ENCODE measurements at regions not wholly inside any gene's neighbourhood (a gene's known extent, or its start where the extent isn't known, plus 50 kb on each side); places are given as distances from the start of the nearest gene placed in this dataset.

GRCh38 chr6:168968801-168969200 lies 284.8 kb downstream of the THBS2 start:
- no peak for DNase-seq (ENCODE audit: low spot score)

- peak; percentile 25 for DNase-seq (ENCODE audit: low spot score)
These were observed 285.4 kb downstream of the THBS2 start for GRCh38 chr6:168968228-168968627.

DNA sequence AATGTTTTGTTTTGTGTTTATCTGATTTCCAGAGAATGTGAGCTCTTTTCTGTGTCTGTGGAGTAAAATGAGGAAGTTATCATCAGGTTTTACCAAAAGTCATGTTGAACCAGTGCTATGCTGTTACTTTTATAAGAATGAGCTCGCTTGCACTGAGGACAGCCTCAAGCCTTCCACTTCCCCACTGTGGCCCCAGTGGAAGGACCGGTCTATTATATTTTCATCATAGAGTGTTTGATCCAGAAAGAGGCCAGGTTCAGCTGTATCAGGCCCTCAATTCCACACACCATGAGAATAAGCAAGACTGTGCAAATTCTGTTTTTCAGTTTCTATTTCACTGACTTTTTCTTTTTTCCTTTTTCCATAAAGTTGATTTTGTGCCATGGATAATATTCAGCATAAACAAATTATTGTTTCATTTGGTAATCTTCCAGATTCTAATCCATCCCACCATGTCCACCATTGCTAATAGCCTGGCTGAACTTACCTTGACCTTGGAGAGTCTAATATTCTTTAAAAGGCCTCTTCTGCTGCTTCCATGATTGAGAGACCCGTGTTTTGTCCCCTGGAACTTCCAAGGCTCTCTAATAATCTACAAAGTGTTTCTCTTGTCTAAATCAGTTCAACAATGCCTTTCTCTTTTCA lies 286.2 kb downstream of the THBS2 start:
- DNase-seq (ENCODE audit: low spot score), result no peak

DNA sequence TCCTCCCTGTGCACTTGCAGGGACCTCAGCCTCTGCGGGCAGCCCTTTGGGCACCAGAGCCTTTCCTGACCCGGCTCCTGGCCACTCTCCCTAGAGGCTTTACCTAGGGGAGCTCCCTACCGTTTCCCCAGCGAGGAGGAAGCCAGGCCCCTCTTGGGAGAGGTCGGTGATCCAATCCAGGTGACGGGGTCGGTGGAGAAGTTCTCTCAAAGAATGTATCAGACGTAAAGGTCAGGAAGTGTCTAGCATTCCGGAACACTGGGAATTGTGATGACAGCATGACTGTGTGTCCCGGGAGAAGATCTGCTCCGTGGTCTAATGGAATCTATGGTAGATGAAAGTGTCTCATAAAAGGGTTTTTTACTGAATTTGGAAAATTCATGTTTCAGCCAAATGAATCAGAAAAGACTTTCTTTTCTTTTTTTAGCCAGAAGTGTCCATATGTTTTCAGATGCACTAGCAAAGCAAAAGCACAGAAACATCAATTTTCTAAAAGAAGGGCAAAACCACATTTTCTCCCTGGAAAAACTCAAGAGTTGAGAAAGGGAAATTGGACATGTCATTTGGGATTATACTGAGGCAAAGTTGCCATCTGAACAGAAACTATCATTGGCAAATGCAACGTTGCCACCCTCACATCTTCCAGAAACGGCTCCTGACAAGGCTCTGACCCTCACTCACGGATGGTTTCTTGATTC lies 289.4 kb downstream of the THBS2 start:
- DNase-seq (ENCODE audit: low spot score), result no peak

- DNase-seq (ENCODE audit: low spot score), result no peak
These were observed 290.8 kb downstream of the THBS2 start for GRCh38 chr6:168962886-168963285.

DNA sequence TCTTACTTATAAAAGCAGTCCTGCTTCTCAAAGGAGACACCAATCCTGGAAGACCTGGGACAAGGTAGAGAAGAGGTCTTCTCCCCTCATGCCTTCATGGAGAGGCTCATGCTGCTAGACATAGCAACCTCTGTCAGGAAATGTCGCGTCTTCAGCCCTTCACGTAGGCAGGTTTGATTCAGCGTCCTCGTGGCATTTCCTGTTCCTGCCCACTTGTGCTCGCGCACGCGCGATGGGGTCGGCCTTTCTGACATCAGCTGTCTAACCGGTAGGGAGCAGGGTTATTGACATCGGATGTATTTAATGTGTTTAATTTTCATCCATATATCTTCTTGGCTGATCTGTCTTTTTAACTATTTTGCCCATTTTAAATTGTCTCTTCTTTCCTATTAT lies 292.4 kb downstream of the THBS2 start:
- DNase-seq (ENCODE audit: low spot score), result no peak

DNA sequence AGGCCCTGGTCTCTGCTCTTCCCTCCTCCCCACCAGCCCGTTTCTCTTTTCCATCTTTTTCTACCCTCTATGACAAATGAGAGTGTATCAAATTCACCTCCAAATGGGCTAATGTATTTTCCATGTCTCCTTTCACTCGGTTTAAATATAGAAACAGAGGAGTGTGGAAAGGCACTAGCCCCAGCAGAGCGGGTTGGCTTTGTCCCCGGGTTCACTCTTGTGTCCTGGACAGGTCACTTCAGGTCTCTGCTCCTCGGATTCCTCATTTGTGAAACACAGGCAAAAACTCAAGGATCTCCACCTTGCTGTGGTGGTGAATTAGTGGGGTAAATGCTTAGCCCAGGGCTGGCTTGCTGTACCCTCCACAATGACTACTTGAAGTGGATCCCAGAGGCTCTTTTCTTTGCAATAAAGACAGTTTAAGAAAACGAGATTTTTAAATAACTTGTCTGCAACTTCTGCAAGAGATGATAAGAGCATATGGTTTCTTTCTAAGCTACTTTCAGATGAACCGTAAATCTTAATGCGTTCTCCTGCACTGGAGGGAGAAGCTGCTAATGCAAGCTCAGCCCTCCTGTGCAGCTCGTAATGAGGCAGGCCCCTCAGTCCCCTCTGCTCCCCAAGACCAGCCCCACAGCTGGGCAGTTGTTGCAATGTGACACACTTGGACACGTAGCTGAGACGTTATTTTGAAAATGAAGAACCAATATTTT lies 292.9 kb downstream of the THBS2 start:
- no peak for DNase-seq (ENCODE audit: low spot score)

- DNase-seq (ENCODE audit: low spot score), result no peak
These were observed 293.9 kb downstream of the THBS2 start for GRCh38 chr6:168959696-168960095.

- peak; percentile 66 for DNase-seq (ENCODE audit: low spot score)
These were observed 296.5 kb downstream of the THBS2 start for GRCh38 chr6:168956884-168957730.

DNA sequence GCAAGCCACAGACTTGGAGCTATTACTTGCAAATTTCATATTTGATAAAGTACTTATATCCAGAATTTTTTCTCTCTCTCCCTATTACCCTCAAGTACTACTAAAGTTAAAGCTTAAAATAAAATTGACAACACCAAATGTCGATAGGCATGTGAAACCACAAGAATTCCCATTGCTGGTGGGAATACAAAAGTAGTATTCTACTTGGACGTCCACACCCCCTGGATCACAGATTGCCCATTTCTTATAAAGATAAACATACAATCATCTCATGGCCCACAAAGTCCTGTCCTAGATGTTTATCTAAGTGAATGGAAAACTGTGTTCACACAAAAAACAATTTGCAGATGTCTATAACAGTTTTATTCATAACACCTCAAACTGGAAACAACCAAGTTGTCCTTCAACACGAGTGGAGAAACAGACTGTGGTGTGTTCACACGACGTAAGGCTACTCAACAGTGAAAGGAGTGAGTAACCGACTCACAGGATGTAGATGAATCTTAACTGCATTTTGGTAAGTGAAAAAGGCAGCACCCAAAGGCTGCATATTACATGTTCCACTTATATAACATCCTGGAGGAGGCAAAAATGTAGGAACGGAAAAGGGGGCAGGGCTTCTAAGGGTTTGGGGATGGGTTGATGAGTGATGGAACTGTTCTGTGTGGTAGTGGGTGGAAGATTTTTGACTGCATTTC lies 297.4 kb downstream of the THBS2 start:
- no peak for DNase-seq (ENCODE audit: low spot score)

DNA sequence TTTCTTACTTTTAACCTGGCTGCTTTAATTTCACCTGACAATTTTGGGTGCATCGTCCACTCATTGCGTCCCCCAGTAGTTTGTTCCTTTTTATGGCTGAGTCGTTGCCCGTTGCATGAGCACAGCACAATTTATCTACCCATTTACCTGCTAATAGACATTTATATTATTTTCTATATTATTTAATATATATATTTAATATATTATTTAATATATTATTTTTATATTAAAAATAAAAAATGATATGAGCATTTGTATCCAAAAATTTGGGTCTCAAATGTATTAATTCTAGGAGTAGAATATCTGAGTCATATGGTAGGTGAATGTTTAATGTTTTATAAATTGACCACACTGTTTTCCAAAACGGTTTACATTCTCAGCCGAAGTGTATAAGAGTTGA lies 300.2 kb downstream of the THBS2 start:
- no peak for DNase-seq (ENCODE audit: low spot score)

DNA sequence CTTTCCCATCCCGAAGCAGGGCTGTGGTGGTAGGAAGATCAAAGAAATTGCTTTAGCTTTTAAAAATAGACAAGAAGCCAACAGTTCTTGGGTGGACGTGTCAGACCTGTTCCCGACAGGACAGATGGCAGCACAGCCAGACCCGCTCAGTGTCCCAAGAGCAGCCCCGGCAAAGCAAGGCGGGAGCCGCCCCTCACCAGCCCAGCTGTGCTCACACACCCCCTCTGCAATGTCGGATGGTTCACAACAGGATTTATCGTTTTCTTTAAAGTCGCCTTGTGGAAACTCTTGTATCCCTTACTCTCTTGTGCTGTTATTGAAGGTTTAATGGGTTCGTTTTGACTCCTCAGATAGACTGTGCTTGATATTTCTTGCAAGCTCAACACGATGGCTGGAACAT lies 302.4 kb downstream of the THBS2 start:
- no peak for DNase-seq (ENCODE audit: low spot score)

DNA sequence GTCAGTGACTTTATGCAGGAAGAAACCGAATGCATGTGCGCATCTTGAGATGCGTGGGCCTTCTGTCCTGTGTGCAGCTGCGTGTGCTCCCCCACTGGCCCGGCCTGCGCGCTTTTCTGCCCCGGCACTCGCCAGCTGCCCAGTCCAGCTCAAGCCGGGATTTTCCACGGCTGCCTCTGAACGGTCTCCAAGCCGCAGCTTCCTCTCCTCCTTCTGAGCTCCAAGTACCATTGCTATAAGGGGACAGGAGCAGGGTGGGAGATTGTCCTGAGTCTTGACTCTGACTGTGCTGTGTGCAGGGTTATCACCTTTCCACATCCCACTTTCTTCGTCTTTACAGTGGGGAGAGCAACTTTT lies 302.8 kb downstream of the THBS2 start:
- no peak for DNase-seq (ENCODE audit: low spot score)

GRCh38 chr6:168949981-168950857 lies 303.4 kb downstream of the THBS2 start:
- DNase-seq (ENCODE audit: low spot score), result no peak

DNA sequence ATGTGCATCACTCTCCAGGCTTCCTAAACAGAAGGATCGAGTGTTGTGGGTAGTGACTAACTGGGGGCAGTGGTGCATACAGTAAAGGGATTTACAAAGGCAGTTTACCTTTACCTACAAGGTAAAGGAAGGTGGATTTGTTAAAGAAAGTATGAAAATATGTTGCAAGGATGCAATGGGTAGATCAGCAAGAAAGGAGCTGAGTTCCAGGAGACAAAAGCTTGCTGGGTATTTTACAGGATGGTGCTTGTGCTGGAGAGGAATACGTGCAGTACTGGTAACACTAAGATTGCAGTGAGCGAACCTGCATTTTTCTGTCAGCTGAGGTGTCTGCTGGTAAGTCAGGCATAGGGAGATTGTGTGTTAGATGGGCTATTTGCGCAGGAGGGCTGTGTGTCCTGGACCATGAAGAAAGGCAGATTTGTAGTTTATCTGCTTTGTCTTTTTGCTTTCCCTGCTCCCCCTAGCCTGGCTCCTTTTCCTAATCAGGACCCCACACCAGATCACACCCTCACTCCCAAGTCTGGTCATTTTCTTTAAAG lies 304.6 kb downstream of the THBS2 start:
- no peak for DNase-seq (ENCODE audit: low spot score)

DNA sequence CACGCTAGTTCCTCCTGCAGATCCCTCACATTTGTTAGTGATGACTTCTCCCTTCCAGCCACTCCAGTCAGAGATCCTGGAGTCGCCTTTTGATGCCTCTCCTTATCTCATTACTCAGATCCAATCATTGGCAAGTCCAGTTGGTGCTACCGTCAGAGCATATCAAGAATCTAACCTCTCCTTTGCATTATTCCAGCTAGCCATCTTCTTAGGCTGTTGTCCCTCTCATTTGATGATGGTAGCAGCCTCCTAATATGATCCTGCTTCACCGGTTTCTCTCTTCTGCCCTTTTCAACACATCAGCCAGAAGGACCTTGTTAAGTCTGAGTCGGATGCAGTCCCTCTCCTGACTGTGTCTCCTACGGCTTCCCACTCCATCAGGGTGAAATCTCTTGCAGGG lies 305.6 kb downstream of the THBS2 start:
- no peak for DNase-seq (ENCODE audit: low spot score)

DNA sequence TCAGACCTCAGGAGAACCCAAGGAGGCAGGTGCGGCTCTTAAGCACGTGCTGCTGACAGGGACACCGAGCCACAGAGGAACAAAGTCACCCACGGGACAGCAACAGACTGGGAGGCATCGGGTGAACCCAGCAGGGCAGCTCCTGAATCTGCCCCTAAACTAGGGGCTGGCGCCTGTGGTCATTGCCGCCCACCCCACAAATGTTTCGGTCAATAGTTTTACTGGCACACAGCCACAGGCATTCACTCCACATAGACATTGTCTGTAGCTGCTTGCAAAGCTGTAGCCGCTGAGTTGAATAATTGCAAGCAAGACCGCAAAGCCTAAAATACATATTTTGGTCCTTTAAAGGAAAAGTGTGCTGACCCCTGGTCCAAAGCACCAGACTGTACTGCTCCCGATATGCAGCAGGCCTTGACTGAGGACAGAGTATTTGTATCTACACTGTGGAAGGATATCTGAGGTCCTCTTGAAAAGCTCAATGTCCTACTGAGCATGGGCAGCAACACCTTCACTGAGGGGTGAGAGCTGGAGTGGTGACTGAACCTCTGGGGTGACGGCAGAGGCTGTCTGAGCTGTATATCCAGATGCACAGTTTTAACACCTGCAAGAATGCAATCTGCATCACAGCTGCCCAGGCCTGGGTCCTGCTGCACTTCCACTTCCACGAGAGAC lies 310.3 kb downstream of the THBS2 start:
- DNase-seq (ENCODE audit: low spot score), result no peak

GRCh38 chr6:168942646-168943045 lies 311.0 kb downstream of the THBS2 start:
- DNase-seq (ENCODE audit: low spot score), result no peak

GRCh38 chr6:168941036-168941435 lies 312.6 kb downstream of the THBS2 start:
- no peak for DNase-seq (ENCODE audit: low spot score)

DNA sequence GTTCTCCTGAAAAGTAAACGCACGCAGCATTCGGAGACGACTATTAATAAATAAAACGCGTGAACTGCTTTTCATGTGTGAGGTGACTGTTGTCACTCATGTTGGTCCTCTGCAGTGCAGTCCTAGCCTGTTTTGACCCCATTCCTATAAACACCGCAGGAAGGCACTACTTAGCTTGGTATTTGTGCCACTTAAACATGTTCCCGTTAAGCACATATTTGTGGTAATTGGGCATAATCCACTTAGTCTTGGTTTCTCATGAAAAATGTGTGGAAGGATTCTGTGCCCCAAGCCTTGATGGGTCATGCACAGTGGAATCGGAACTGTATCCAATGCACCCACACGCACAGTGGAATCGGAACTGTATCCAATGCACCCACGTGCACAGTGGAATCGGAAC lies 313.9 kb downstream of the THBS2 start:
- DNase-seq (ENCODE audit: low spot score), result no peak

Data from mucosa of gallbladder (tissue), 1 donor.